HUDEP-2 (cell line): ENCODE measurements at regions not wholly inside any gene's neighbourhood (a gene's known extent, or its start where the extent isn't known, plus 50 kb on each side); places are given as distances from the start of the nearest gene placed in this dataset.

ENCODE experiments used
- DNase-seq, 76 experiments: peaks; one replicate each; lab custom pipeline; 2025; ENCODE audit not compliant: unreplicated experiment in 76 of 76; lab: John Stamatoyannopoulos, UW

GRCh38 chr7:3191548-3191947, 109.5 kb upstream of the SDK1 start:
- no peak for DNase-seq

- no peak for DNase-seq
Measured at GRCh38 chr7:3192669-3193068, 108.4 kb upstream of the SDK1 start.

- no peak for DNase-seq
Measured at GRCh38 chr7:3193379-3194120, 107.5 kb upstream of the SDK1 start.

GRCh38 chr7:3194501-3195141, 106.4 kb upstream of the SDK1 start:
- no peak for DNase-seq

- no peak for DNase-seq
Measured at GRCh38 chr7:3195160-3195559, 105.9 kb upstream of the SDK1 start.

GRCh38 chr7:3196629-3197400, 104.2 kb upstream of the SDK1 start:
- DNase-seq, result no peak

- DNase-seq, result no peak
Measured at GRCh38 chr7:3197567-3198213, 103.4 kb upstream of the SDK1 start.

GRCh38 chr7:3198316-3198715, 102.7 kb upstream of the SDK1 start:
- no peak for DNase-seq

- peak in 5 of 76 experiments; percentile 0 to 11 (median 3) for DNase-seq
Measured at GRCh38 chr7:3200504-3200903, 100.5 kb upstream of the SDK1 start.

- no peak for DNase-seq
Measured at GRCh38 chr7:3201306-3201705, 99.7 kb upstream of the SDK1 start.

GRCh38 chr7:3201937-3202710, 98.9 kb upstream of the SDK1 start:
- DNase-seq, result no peak

GRCh38 chr7:3204526-3204925, 96.5 kb upstream of the SDK1 start:
- no peak for DNase-seq

- DNase-seq, result no peak
Measured at GRCh38 chr7:3206101-3206500, 95.0 kb upstream of the SDK1 start.

- no peak for DNase-seq
Measured at GRCh38 chr7:3206771-3207191, 94.3 kb upstream of the SDK1 start.

- no peak for DNase-seq
Measured at GRCh38 chr7:3207387-3207902, 93.6 kb upstream of the SDK1 start.

- DNase-seq, result no peak
Measured at GRCh38 chr7:3210531-3210930, 90.5 kb upstream of the SDK1 start.

- no peak for DNase-seq
Measured at GRCh38 chr7:3214090-3214413, 87.0 kb upstream of the SDK1 start.

- DNase-seq, result no peak
Measured at GRCh38 chr7:3215624-3216585, 85.1 kb upstream of the SDK1 start.

GRCh38 chr7:3217166-3217565, 83.9 kb upstream of the SDK1 start:
- DNase-seq, result no peak
